ENCODE measurements at regions not wholly inside any gene's neighbourhood (a gene's known extent, or its start where the extent isn't known, plus 50 kb on each side); places are given as distances from the start of the nearest gene placed in this dataset.

GRCh38 chr10:44659320-44659719 lies 251.8 kb upstream of the TMEM72 start:
- Histone ChIP-seq H3K27me3 (no peaks in the 10 kb centered on the region), H3K4me1 (no peaks in the 10 kb centered on the region), H3K9me3 (no peaks in the 10 kb centered on the region), H3K36me3 (no peaks in the 10 kb centered on the region), H3K4me3 (no peak overlapping the region), H3K27ac (no peak overlapping the region)
- TF ChIP-seq, protein P1, sequence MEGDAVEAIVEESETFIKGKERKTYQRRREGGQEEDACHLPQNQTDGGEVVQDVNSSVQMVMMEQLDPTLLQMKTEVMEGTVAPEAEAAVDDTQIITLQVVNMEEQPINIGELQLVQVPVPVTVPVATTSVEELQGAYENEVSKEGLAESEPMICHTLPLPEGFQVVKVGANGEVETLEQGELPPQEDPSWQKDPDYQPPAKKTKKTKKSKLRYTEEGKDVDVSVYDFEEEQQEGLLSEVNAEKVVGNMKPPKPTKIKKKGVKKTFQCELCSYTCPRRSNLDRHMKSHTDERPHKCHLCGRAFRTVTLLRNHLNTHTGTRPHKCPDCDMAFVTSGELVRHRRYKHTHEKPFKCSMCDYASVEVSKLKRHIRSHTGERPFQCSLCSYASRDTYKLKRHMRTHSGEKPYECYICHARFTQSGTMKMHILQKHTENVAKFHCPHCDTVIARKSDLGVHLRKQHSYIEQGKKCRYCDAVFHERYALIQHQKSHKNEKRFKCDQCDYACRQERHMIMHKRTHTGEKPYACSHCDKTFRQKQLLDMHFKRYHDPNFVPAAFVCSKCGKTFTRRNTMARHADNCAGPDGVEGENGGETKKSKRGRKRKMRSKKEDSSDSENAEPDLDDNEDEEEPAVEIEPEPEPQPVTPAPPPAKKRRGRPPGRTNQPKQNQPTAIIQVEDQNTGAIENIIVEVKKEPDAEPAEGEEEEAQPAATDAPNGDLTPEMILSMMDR (IDR thresholded peaks at IDR 0.05) = no peak
- no peak for TF ChIP-seq POLR2A (IDR thresholded peaks at IDR 0.05)
- no peak for DNase-seq
- intact Hi-C loops (cut with DNase I; ENCODE audit: low total_unique reads) = no loop called here

- no peak overlapping the region for H3K4me3 ChIP-seq
- no peaks in the 10 kb centered on the region for H3K4me1 ChIP-seq
- H3K36me3 ChIP-seq = no peaks in the 10 kb centered on the region
- H3K27ac ChIP-seq = no peak overlapping the region
- intact Hi-C loops (cut with DNase I; ENCODE audit: low total_unique reads) = no loop called here
- TF ChIP-seq, protein P1 (IDR thresholded peaks at IDR 0.05) = no peak
- no peak for TF ChIP-seq POLR2A (IDR thresholded peaks at IDR 0.05)
- no peaks in the 10 kb centered on the region for H3K9me3 ChIP-seq
- no peaks in the 10 kb centered on the region for H3K27me3 ChIP-seq
- no peak for DNase-seq
Measured at GRCh38 chr10:44660271-44660670, 250.9 kb upstream of the TMEM72 start.

GRCh38 chr10:44662051-44662450 lies 249.1 kb upstream of the TMEM72 start:
- intact Hi-C loops (cut with DNase I; ENCODE audit: low total_unique reads) = no loop called here
- peak in 1 of 2 donors; percentile 29 for DNase-seq
- H3K27ac ChIP-seq = peak overlapping the region; percentile 21 to 60
- H3K4me1 ChIP-seq = no peaks in the 10 kb centered on the region
- H3K9me3 ChIP-seq = no peaks in the 10 kb centered on the region
- TF ChIP-seq, protein P1 (IDR thresholded peaks at IDR 0.05) = no peak
- TF ChIP-seq POLR2A (IDR thresholded peaks at IDR 0.05) = no peak
- H3K27me3 ChIP-seq = no peaks in the 10 kb centered on the region
- H3K4me3 ChIP-seq = no peak overlapping the region
- H3K36me3 ChIP-seq = no peaks in the 10 kb centered on the region

- Histone ChIP-seq H3K27ac (no peak overlapping the region), H3K4me1 (no peaks in the 10 kb centered on the region), H3K27me3 (no peaks in the 10 kb centered on the region), H3K4me3 (no peak overlapping the region), H3K9me3 (no peaks in the 10 kb centered on the region), H3K36me3 (no peaks in the 10 kb centered on the region)
- intact Hi-C loops (cut with DNase I; ENCODE audit: low total_unique reads) = no loop called here
- no peak for DNase-seq
- TF ChIP-seq, protein P1 (IDR thresholded peaks at IDR 0.05) = no peak
- no peak for TF ChIP-seq POLR2A (IDR thresholded peaks at IDR 0.05)
Measured at GRCh38 chr10:44668336-44668735, 242.8 kb upstream of the TMEM72 start.

GRCh38 chr10:44671319-44671718 lies 239.8 kb upstream of the TMEM72 start:
- intact Hi-C loops (cut with DNase I; ENCODE audit: low total_unique reads) = no loop called here
- no peaks in the 10 kb centered on the region for H3K4me1 ChIP-seq

More at GRCh38 chr10:44671319-44671718, 239.8 kb upstream of the TMEM72 start:
- Histone ChIP-seq H3K4me3 (no peak overlapping the region), H3K9me3 (no peaks in the 10 kb centered on the region), H3K27me3 (no peaks in the 10 kb centered on the region), H3K36me3 (no peaks in the 10 kb centered on the region), H3K27ac (no peak overlapping the region)
- no peak for DNase-seq
- TF ChIP-seq POLR2A (IDR thresholded peaks at IDR 0.05) = no peak
- TF ChIP-seq, protein P1 (IDR thresholded peaks at IDR 0.05) = no peak

Data from uterus (tissue), 3 donors.